Right ventricle myocardium inferior (tissue), 1 donor: ENCODE measurements at regions not wholly inside any gene's neighbourhood (a gene's known extent, or its start where the extent isn't known, plus 50 kb on each side); places are given as distances from the start of the nearest gene placed in this dataset.

Experiments used
- ATAC-seq: fragments of 200-7000 bp; cut with Tn5 transposase; one replicate; pipeline ENCODE4 v1.9.1; 2020; ENCODE audit warnings: mild to moderate bottlenecking, moderate library complexity
- DNase-seq: peaks from one replicate; pipeline ENCODE4 v3.0.0; 2021; ENCODE audit errors: missing footprints
- intact Hi-C: fragments of 100-400 bp; cut with DNase I; formaldehyde crosslinking; loops from one replicate; pipeline ENCODE4 v1.11.0; 2022
- donor health status: DM: no; HTN: yes; CAD: no; lungs with severe emphysema.

GRCh38 chr2:11030909-11031308 is 119.2 kb downstream of the KCNF1 start:
- no peak for DNase-seq
- intact Hi-C loops = no loop called here
- ATAC-seq = no peak

GRCh38 chr2:11031876-11032275 is 120.1 kb downstream of the KCNF1 start:
- DNase-seq (no peak), ATAC-seq (no peak)
- intact Hi-C loops = no loop called here

GRCh38 chr2:11032396-11032795 is 120.7 kb downstream of the KCNF1 start:
- no peak for ATAC-seq
- intact Hi-C loops = no loop called here
- no peak for DNase-seq

- DNase-seq = no peak
- intact Hi-C loops = no loop called here
- no peak for ATAC-seq
Measured at GRCh38 chr2:11033114-11033513, 121.4 kb downstream of the KCNF1 start.

GRCh38 chr2:11038641-11039040 is 116.6 kb upstream of the SLC66A3 start:
- DNase-seq (no peak), ATAC-seq (no peak)
- intact Hi-C loops = no loop called here

GRCh38 chr2:11040992-11041391 is 114.3 kb upstream of the SLC66A3 start:
- DNase-seq = no peak
- ATAC-seq = no peak
- intact Hi-C loops = no loop called here

GRCh38 chr2:11042841-11043240 is 112.4 kb upstream of the SLC66A3 start:
- no peak for DNase-seq
- ATAC-seq = no peak
- intact Hi-C loops = no loop called here

- DNase-seq = no peak
- intact Hi-C loops = no loop called here
- no peak for ATAC-seq
Measured at GRCh38 chr2:11043245-11043644, 112.0 kb upstream of the SLC66A3 start.

GRCh38 chr2:11044201-11044600 is 111.1 kb upstream of the SLC66A3 start:
- ATAC-seq (no peak), DNase-seq (no peak)
- intact Hi-C loops = no loop called here

GRCh38 chr2:11045294-11045693 is 110.0 kb upstream of the SLC66A3 start:
- ATAC-seq (no peak), DNase-seq (no peak)
- intact Hi-C loops = no loop called here

GRCh38 chr2:11048335-11049008 is 106.8 kb upstream of the SLC66A3 start:
- intact Hi-C loops = no loop called here
- ATAC-seq (no peak), DNase-seq (no peak)

GRCh38 chr2:11050565-11050964 is 104.7 kb upstream of the SLC66A3 start:
- DNase-seq (no peak), ATAC-seq (no peak)
- intact Hi-C loops = no loop called here

GRCh38 chr2:11051280-11051679 is 104.0 kb upstream of the SLC66A3 start:
- intact Hi-C loops = no loop called here
- ATAC-seq (no peak), DNase-seq (no peak)

- intact Hi-C loops = no loop called here
Measured at GRCh38 chr2:11053546-11053945, 101.7 kb upstream of the SLC66A3 start.

GRCh38 chr2:11054783-11055678 is 100.2 kb upstream of the SLC66A3 start:
- DNase-seq (no peak), ATAC-seq (no peak)
- intact Hi-C loops = no loop called here

More at GRCh38 chr2:11053546-11053945, 101.7 kb upstream of the SLC66A3 start:
- no peak for ATAC-seq
- DNase-seq = no peak

GRCh38 chr2:11055679-11056215 is 99.5 kb upstream of the SLC66A3 start:
- ATAC-seq (no peak), DNase-seq (no peak)
- intact Hi-C loops = no loop called here

- ATAC-seq (no peak), DNase-seq (no peak)
Measured at GRCh38 chr2:11056614-11057013, 98.7 kb upstream of the SLC66A3 start.

GRCh38 chr2:11057031-11057430 is 98.2 kb upstream of the SLC66A3 start:
- no peak for DNase-seq
- intact Hi-C loops = no loop called here
- ATAC-seq = no peak

More at GRCh38 chr2:11056614-11057013, 98.7 kb upstream of the SLC66A3 start:
- intact Hi-C loops = no loop called here

- ATAC-seq (no peak), DNase-seq (no peak)
- intact Hi-C loops = no loop called here
Measured at GRCh38 chr2:11058129-11058528, 97.1 kb upstream of the SLC66A3 start.
